ENCODE measurements at regions not wholly inside any gene's neighbourhood (a gene's known extent, or its start where the extent isn't known, plus 50 kb on each side); places are given as distances from the start of the nearest gene placed in this dataset.

DNA sequence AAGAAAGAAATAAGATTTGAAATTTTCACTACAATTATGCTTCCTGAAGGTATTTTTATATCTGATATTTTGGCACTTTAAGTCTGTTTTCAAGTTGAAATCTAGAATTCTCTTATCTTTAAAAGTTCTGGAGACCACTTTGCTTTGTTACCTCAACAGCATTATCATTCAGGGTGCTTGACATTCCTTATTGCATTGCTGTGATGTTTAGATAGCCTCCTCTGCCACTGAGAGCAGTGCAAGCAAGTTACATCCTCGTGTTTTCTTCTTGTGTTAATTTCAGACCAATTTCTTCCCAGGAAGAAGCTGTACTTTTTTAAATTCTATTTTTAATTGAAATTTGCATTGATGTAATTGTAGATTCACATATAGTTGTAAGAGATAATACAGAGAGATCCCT lies 333.9 kb upstream of the KIRREL3 start:
- in situ Hi-C loops (cut with MboI; ENCODE audit: low sequenced_read_pairs) (loop anchor here (25.0 kb wide), 3 partner anchors 622 to 1022 kb away; partner anchors contain the start of gene DCPS), dilution Hi-C loops (cut with HindIII; ENCODE audit: low sequenced_read_pairs, unreplicated experiment) (no loop called here), intact Hi-C loops (cut with micrococcal nuclease) (no loop called here)
- H3K36me3 ChIP-seq (ENCODE audit: control insufficient read depth, insufficient read depth, low read length) = no peaks in the 10 kb centered on the region
- ATAC-seq (ENCODE audit: low read depth) (no peak), DNase-seq (no peak)
- no peaks in the 10 kb centered on the region for H3K9me3 ChIP-seq (ENCODE audit: control insufficient read depth, insufficient read depth, low read length)
- no peak overlapping the region for H4K91ac ChIP-seq (ENCODE audit: insufficient read depth, low read depth, low read length)
- TF ChIP-seq RCOR1 (IDR thresholded peaks at IDR 0.05; ENCODE audit: insufficient replicate concordance, low read length) (no peak), FOS (IDR thresholded peaks at IDR 0.05; ENCODE audit: low read depth, low read length) (no peak), CEBPB (IDR thresholded peaks at IDR 0.05; ENCODE audit: low read depth, low read length) (no peak)
- CTCF ChIA-PET = no interaction called here
- H2AK9ac ChIP-seq (replicated peaks; ENCODE audit: low read depth, low read length, poor library complexity) = no peak overlapping the region
- no peak overlapping the region for H3K9ac ChIP-seq (ENCODE audit: low read depth, low read length)
- no peaks in the 10 kb centered on the region for H4K20me1 ChIP-seq (ENCODE audit: insufficient read depth, low read length)
- no peak overlapping the region for H3K23ac ChIP-seq (ENCODE audit: low read depth, low read length)
- H3K18ac ChIP-seq (ENCODE audit: low read depth, low read length) = no peak overlapping the region
- no peak overlapping the region for H3K4me3 ChIP-seq (ENCODE audit: insufficient read depth, low read depth, low read length)
- H3K27ac ChIP-seq (ENCODE audit: insufficient read depth, low read length) = no peak overlapping the region
- no TSS peak for BruUV-seq (replicated peaks)
- no peak overlapping the region for H3K14ac ChIP-seq (replicated peaks; ENCODE audit: low read depth, low read length)
- no peaks in the 10 kb centered on the region for H3K79me1 ChIP-seq (ENCODE audit: low read depth in 1 of 2, low read length in 2 of 2)
- H2BK5ac ChIP-seq (ENCODE audit: low read depth, low read length, poor library complexity, severe bottlenecking) = no peak overlapping the region
- no peaks in the 10 kb centered on the region for H3K4me1 ChIP-seq (ENCODE audit: control insufficient read depth, insufficient read depth, low read length)
- no peak overlapping the region for H2AFZ ChIP-seq (replicated peaks; ENCODE audit: low read length, poor library complexity)
- no peak overlapping the region for H4K8ac ChIP-seq (ENCODE audit: low read depth in 2 of 2, low read length in 2 of 2)
- POLR2A ChIA-PET (ENCODE audit: unreplicated experiment) = no interaction called here
- H2BK15ac ChIP-seq (ENCODE audit: low read depth, low read length) = no peak overlapping the region
- no peak overlapping the region for H3K56ac ChIP-seq (ENCODE audit: extremely low read depth, insufficient read depth, low read length)
- H4K5ac ChIP-seq (ENCODE audit: low read depth, low read length) = no peak overlapping the region
- no peaks in the 10 kb centered on the region for H3K27me3 ChIP-seq (ENCODE audit: control insufficient read depth, insufficient read depth, low read length)
- WGBS, 2 experiments (ENCODE audit: extremely low coverage in 2 of 2, insufficient read length in 1 of 2) = no CpG with 5 or more reads among the region's 1 CpG
- no peak overlapping the region for H2BK120ac ChIP-seq (ENCODE audit: low read depth, low read length)
- no peak overlapping the region for H3K4ac ChIP-seq (ENCODE audit: low read depth, low read length)
- no peak overlapping the region for H2AK5ac ChIP-seq (ENCODE audit: low read depth, low read length)
- H3K4me2 ChIP-seq (ENCODE audit: low read depth, low read length) = no peak overlapping the region
- no peaks in the 10 kb centered on the region for H3K9me1 ChIP-seq (ENCODE audit: insufficient read depth, low read length)
- H2BK20ac ChIP-seq (ENCODE audit: low read depth, low read length) = no peak overlapping the region
